GM23338 (cell line): ENCODE measurements at regions not wholly inside any gene's neighbourhood (a gene's known extent, or its start where the extent isn't known, plus 50 kb on each side); places are given as distances from the start of the nearest gene placed in this dataset.

ENCODE experiments used
- ATAC-seq: fragments of 200-7000 bp; cut with Tn5 transposase; 3 replicates; pipeline ENCODE4 v1.9.1; 2020
- DNase-seq: peaks from one replicate; pipeline ENCODE4 v3.0.0-alpha.2; 2015; ENCODE audit warnings: low spot score
- H2AFZ ChIP-seq: fragments of 200-600 bp; sonication (generic); 2 replicates; pipeline ENCODE4 v1.8.0; 2016; ENCODE audit warnings: antibody characterized with exemption, mild to moderate bottlenecking, moderate library complexity
- H3F3A ChIP-seq: fragments of 200-600 bp; sonication (generic); replicated peaks from 2 replicates; pipeline ENCODE4 v1.8.0; 2017; ENCODE audit warnings: antibody characterized with exemption, mixed run types, low read depth
- H3K27ac ChIP-seq: fragments of 200-600 bp; sonication (generic); 2 replicates; pipeline ENCODE4 v1.6.1; 2016; ENCODE audit warnings: low read depth
- H3K27me3 ChIP-seq: fragments of 200-600 bp; sonication (generic); 2 replicates; pipeline ENCODE4 v1.8.0; 2016; ENCODE audit warnings: mild to moderate bottlenecking, mixed run types, moderate library complexity; ENCODE audit not compliant: insufficient read depth
- H3K36me3 ChIP-seq: fragments of 200-600 bp; sonication (generic); 2 replicates; pipeline ENCODE4 v1.8.0; 2016; ENCODE audit warnings: mild to moderate bottlenecking; ENCODE audit not compliant: insufficient read depth
- H3K4me1 ChIP-seq: fragments of 200-600 bp; sonication (generic); 2 replicates; pipeline ENCODE4 v1.8.0; 2016; ENCODE audit warnings: mild to moderate bottlenecking, moderate library complexity; ENCODE audit not compliant: insufficient read depth
- H3K4me2 ChIP-seq: fragments of 200-600 bp; sonication (generic); 2 replicates; pipeline ENCODE4 v1.7.1; 2017; ENCODE audit warnings: mixed run types
- H3K4me3 ChIP-seq: fragments of 200-600 bp; sonication (generic); 2 replicates; pipeline ENCODE4 v1.6.1; 2016; ENCODE audit warnings: mixed run types
- H3K79me2 ChIP-seq: fragments of 200-600 bp; sonication (generic); replicated peaks from 2 replicates; pipeline ENCODE4 v1.8.0; 2017; ENCODE audit warnings: mild to moderate bottlenecking; ENCODE audit not compliant: insufficient read depth
- H3K9me2 ChIP-seq: fragments of 200-600 bp; sonication (generic); 2 replicates; pipeline ENCODE4 v1.8.0; 2017; ENCODE audit not compliant: insufficient read depth
- H4K20me1 ChIP-seq: fragments of 200-600 bp; sonication (generic); replicated peaks from 2 replicates; pipeline ENCODE4 v1.8.0; 2017; ENCODE audit warnings: mild to moderate bottlenecking; ENCODE audit not compliant: insufficient read depth
- H3K27ac Mint-ChIP-seq: 2 replicates; pipeline ENCODE4 v1.8.0; 2020; ENCODE audit warnings: inconsistent platforms, mild to moderate bottlenecking, moderate library complexity, mixed read lengths
- H3K27me3 Mint-ChIP-seq: 3 replicates; pipeline ENCODE4 v1.8.0; 2022; ENCODE audit warnings: low read depth, mild to moderate bottlenecking, moderate library complexity, mixed read lengths, inconsistent platforms; ENCODE audit not compliant: insufficient read depth, poor library complexity
- H3K36me3 Mint-ChIP-seq: 3 replicates; pipeline ENCODE4 v1.8.0; 2021; ENCODE audit warnings: low read depth, mild to moderate bottlenecking, inconsistent platforms, moderate library complexity, mixed read lengths
- H3K4me1 Mint-ChIP-seq: 3 replicates; pipeline ENCODE4 v1.8.0; 2020; ENCODE audit warnings: mild to moderate bottlenecking, inconsistent platforms, mixed read lengths
- H3K4me3 Mint-ChIP-seq: 3 replicates; pipeline ENCODE4 v1.8.0; 2021; ENCODE audit warnings: moderate library complexity, mild to moderate bottlenecking, inconsistent platforms, mixed read lengths
- H3K9me3 Mint-ChIP-seq: 3 replicates; pipeline ENCODE4 v1.8.0; 2020; ENCODE audit warnings: moderate library complexity, mild to moderate bottlenecking, inconsistent platforms, mixed read lengths
- CREB1 ChIP-seq: fragments of 250-450 bp; sonication (Bioruptor Pico); IDR thresholded peaks from 2 replicates; pipeline ENCODE4 v1.5.0; 2020; ENCODE audit warnings: low read depth, mild to moderate bottlenecking, moderate library complexity
- ETS1 ChIP-seq: IDR thresholded peaks from 2 replicates; pipeline ENCODE4 v1.6.1; 2016; ENCODE audit warnings: antibody characterized with exemption
- EZH2 ChIP-seq: fragments of 200-600 bp; sonication (generic); IDR thresholded peaks from one replicate; pipeline ENCODE4 v1.8.0; 2017; ENCODE audit warnings: antibody characterized with exemption, mild to moderate bottlenecking, low read depth; ENCODE audit not compliant: unreplicated experiment
- EZH2phosphoT487 ChIP-seq: fragments of 200-600 bp; sonication (generic); IDR thresholded peaks from one replicate; pipeline ENCODE4 v1.8.1; 2018; ENCODE audit warnings: antibody characterized with exemption; ENCODE audit not compliant: unreplicated experiment
- JUNB ChIP-seq: IDR thresholded peaks from one replicate; pipeline ENCODE4 v1.6.1; 2016; ENCODE audit warnings: antibody characterized with exemption; ENCODE audit not compliant: unreplicated experiment
- NANOG ChIP-seq: IDR thresholded peaks from 2 replicates; pipeline ENCODE4 v1.6.1; 2016; ENCODE audit warnings: antibody characterized with exemption, borderline replicate concordance
- POLR2AphosphoS5 ChIP-seq: IDR thresholded peaks from 2 replicates; pipeline ENCODE4 v1.6.1; 2016; ENCODE audit warnings: antibody characterized with exemption, low read depth
- REST ChIP-seq: IDR thresholded peaks from one replicate; pipeline ENCODE4 v1.6.1; 2018; ENCODE audit warnings: antibody characterized with exemption; ENCODE audit not compliant: unreplicated experiment
- STAT1 ChIP-seq: IDR thresholded peaks from one replicate; pipeline ENCODE4 v1.6.1; 2016; ENCODE audit warnings: antibody characterized with exemption; ENCODE audit not compliant: unreplicated experiment
- ZNF114 ChIP-seq: fragments of 250-450 bp; sonication (Bioruptor Pico); IDR thresholded peaks from 2 replicates; pipeline ENCODE4 v1.5.0; 2020; ENCODE audit warnings: mild to moderate bottlenecking, moderate library complexity
- ZNF331 ChIP-seq: fragments of 250-450 bp; sonication (Bioruptor Pico); IDR thresholded peaks from 2 replicates; pipeline ENCODE4 v1.5.0; 2020; ENCODE audit warnings: low read depth, mild to moderate bottlenecking, moderate library complexity
- ZNF462 ChIP-seq: fragments of 250-450 bp; sonication (Bioruptor Pico); IDR thresholded peaks from 2 replicates; pipeline ENCODE4 v1.5.0; 2020; ENCODE audit warnings: mild to moderate bottlenecking, moderate library complexity

- no peak for TF ChIP-seq ZNF462 (CRISPR knock-in tag)
- no peak for TF ChIP-seq NANOG
- TF ChIP-seq ZNF114, result no peak
- no peak for TF ChIP-seq JUNB
Observed at GRCh38 chr14:97625477-97625876, 828.3 kb downstream of the VRK1 start (continued).

- no peaks in the 10 kb centered on the region for H3K79me2 ChIP-seq
- H3K4me3 ChIP-seq, result no peak overlapping the region
- no peaks in the 10 kb centered on the region for H3K27me3 ChIP-seq
- Mint-ChIP-seq H3K27me3 (no peaks in the 10 kb centered on the region), H3K9me3 (no peaks in the 10 kb centered on the region), H3K36me3 (no peaks in the 10 kb centered on the region), H3K27ac (no peak overlapping the region), H3K4me1 (peaks cover 19% of the 10 kb centered on the region), H3K4me3 (no peak overlapping the region)
- DNase-seq, result no peak
- peaks cover 21% of the 10 kb centered on the region for H3K4me1 ChIP-seq
- TF ChIP-seq EZH2phosphoT487 (no peak), CREB1 (CRISPR knock-in tag) (no peak), REST (no peak), ZNF331 (CRISPR knock-in tag) (no peak), NANOG (no peak), STAT1 (no peak), JUNB (no peak), ETS1 (no peak), POLR2AphosphoS5 (no peak), EZH2 (no peak)
- H2AFZ ChIP-seq, result no peak overlapping the region
- H3F3A ChIP-seq, result no peaks in the 10 kb centered on the region
- H3K4me2 ChIP-seq, result no peak overlapping the region
- no peaks in the 10 kb centered on the region for H3K9me2 ChIP-seq
- no peaks in the 10 kb centered on the region for H3K36me3 ChIP-seq
- H4K20me1 ChIP-seq, result no peaks in the 10 kb centered on the region
- no peak overlapping the region for H3K27ac ChIP-seq
- no peak for ATAC-seq
Observed at GRCh38 chr14:97626088-97626487, 828.9 kb downstream of the VRK1 start.
